ENCODE measurements at regions not wholly inside any gene's neighbourhood (a gene's known extent, or its start where the extent isn't known, plus 50 kb on each side); places are given as distances from the start of the nearest gene placed in this dataset.

- no peak overlapping the region for H3K4me3 ChIP-seq (ENCODE audit: low read depth, low read length)
- no peak for DNase-seq (ENCODE audit: low read depth)
- no peak for TF ChIP-seq CTCF (conservative IDR thresholded peaks at IDR 0.05; ENCODE audit: low read depth, low read length)
Observed at GRCh38 chr2:220660277-220661145, 911.6 kb downstream of the EPHA4 start.

GRCh38 chr2:220662431-220662830 lies 909.7 kb downstream of the EPHA4 start:
- TF ChIP-seq CTCF (conservative IDR thresholded peaks at IDR 0.05; ENCODE audit: low read depth, low read length): no peak
- no peak overlapping the region for H3K4me3 ChIP-seq (ENCODE audit: low read depth, low read length)
- no peak for DNase-seq (ENCODE audit: low read depth)

- no peak for DNase-seq (ENCODE audit: low read depth)
- H3K4me3 ChIP-seq (ENCODE audit: low read depth, low read length): no peak overlapping the region
- no peak for TF ChIP-seq CTCF (conservative IDR thresholded peaks at IDR 0.05; ENCODE audit: low read depth, low read length)
Observed at GRCh38 chr2:220663065-220663464, 909.0 kb downstream of the EPHA4 start.

- TF ChIP-seq CTCF (conservative IDR thresholded peaks at IDR 0.05; ENCODE audit: low read depth, low read length): no peak
- peak; percentile 28 for DNase-seq (ENCODE audit: low read depth)
- H3K4me3 ChIP-seq (ENCODE audit: low read depth, low read length): no peak overlapping the region
Observed at GRCh38 chr2:220664272-220665107, 907.6 kb downstream of the EPHA4 start.

- no peak for DNase-seq (ENCODE audit: low read depth)
- no peak for TF ChIP-seq CTCF (conservative IDR thresholded peaks at IDR 0.05; ENCODE audit: low read depth, low read length)
- no peak overlapping the region for H3K4me3 ChIP-seq (ENCODE audit: low read depth, low read length)
Observed at GRCh38 chr2:220665108-220665471, 907.0 kb downstream of the EPHA4 start.

GRCh38 chr2:220669324-220669723 lies 902.8 kb downstream of the EPHA4 start:
- no peak overlapping the region for H3K4me3 ChIP-seq (ENCODE audit: low read depth, low read length)
- no peak for TF ChIP-seq CTCF (conservative IDR thresholded peaks at IDR 0.05; ENCODE audit: low read depth, low read length)
- DNase-seq (ENCODE audit: low read depth): no peak

All from choroid plexus epithelial cell (primary cell).